ENCODE measurements at regions not wholly inside any gene's neighbourhood (a gene's known extent, or its start where the extent isn't known, plus 50 kb on each side); places are given as distances from the start of the nearest gene placed in this dataset.

DNA sequence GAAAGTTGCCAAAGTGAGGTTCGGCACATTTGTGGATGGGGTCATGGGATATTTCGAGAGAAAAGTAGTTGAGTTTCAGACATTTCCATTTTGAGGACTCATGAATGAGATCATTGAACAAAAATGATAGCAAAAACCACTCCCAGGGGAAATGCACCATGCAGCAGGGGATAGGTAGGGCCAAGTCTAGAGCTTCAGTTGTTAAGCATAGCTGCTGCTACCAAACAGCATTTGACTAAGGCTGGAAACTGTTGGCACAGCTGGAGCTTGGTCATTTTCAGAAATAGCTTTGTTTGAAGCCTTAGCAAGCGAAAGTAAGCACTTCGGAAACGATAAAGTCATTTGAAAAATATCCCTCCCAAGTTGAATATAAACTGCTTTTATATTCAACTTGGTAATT is 431.8 kb downstream of the SOCS6 start:
- TF ChIP-seq CTCF (IDR thresholded peaks at IDR 0.05) (no peak), POLR2AphosphoS5 (IDR thresholded peaks at IDR 0.05; ENCODE audit: low read depth, low read length) (no peak)
- TF ChIP-seq, protein P1, sequence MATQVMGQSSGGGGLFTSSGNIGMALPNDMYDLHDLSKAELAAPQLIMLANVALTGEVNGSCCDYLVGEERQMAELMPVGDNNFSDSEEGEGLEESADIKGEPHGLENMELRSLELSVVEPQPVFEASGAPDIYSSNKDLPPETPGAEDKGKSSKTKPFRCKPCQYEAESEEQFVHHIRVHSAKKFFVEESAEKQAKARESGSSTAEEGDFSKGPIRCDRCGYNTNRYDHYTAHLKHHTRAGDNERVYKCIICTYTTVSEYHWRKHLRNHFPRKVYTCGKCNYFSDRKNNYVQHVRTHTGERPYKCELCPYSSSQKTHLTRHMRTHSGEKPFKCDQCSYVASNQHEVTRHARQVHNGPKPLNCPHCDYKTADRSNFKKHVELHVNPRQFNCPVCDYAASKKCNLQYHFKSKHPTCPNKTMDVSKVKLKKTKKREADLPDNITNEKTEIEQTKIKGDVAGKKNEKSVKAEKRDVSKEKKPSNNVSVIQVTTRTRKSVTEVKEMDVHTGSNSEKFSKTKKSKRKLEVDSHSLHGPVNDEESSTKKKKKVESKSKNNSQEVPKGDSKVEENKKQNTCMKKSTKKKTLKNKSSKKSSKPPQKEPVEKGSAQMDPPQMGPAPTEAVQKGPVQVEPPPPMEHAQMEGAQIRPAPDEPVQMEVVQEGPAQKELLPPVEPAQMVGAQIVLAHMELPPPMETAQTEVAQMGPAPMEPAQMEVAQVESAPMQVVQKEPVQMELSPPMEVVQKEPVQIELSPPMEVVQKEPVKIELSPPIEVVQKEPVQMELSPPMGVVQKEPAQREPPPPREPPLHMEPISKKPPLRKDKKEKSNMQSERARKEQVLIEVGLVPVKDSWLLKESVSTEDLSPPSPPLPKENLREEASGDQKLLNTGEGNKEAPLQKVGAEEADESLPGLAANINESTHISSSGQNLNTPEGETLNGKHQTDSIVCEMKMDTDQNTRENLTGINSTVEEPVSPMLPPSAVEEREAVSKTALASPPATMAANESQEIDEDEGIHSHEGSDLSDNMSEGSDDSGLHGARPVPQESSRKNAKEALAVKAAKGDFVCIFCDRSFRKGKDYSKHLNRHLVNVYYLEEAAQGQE (IDR thresholded peaks at IDR 0.05; ENCODE audit: insufficient read depth in 1 of 2, low read depth in 2 of 2, low read length in 1 of 2), result no peak
